ENCODE measurements at regions not wholly inside any gene's neighbourhood (a gene's known extent, or its start where the extent isn't known, plus 50 kb on each side); places are given as distances from the start of the nearest gene placed in this dataset.

- Histone ChIP-seq H3K27me3 (no peaks in the 10 kb centered on the region), H3K4me3 (no peak overlapping the region), H3K9me3 (no peaks in the 10 kb centered on the region), H3K4me1 (no peaks in the 10 kb centered on the region), H3K27ac (no peak overlapping the region), H3K36me3 (no peaks in the 10 kb centered on the region)
- intact Hi-C loops (cut with DNase I), result no loop called here
- ATAC-seq (no peak), DNase-seq (no peak)
- no peak for TF ChIP-seq CTCF (IDR thresholded peaks at IDR 0.05)
Measured at GRCh38 chr6:120211955-120212792, 862.6 kb upstream of the MAN1A1 start.

GRCh38 chr6:120202878-120203277 lies 853.3 kb upstream of the MAN1A1 start:
- Histone ChIP-seq H3K4me3 (no peak overlapping the region), H3K4me1 (no peaks in the 10 kb centered on the region), H3K36me3 (no peaks in the 10 kb centered on the region), H3K9me3 (no peaks in the 10 kb centered on the region), H3K27me3 (no peaks in the 10 kb centered on the region), H3K27ac (no peak overlapping the region)
- DNase-seq (no peak), ATAC-seq (no peak)
- intact Hi-C loops (cut with DNase I), result no loop called here
- no peak for TF ChIP-seq CTCF (IDR thresholded peaks at IDR 0.05)

- DNase-seq, result no peak
- no peaks in the 10 kb centered on the region for H3K4me1 ChIP-seq
- no peaks in the 10 kb centered on the region for H3K27me3 ChIP-seq
- ATAC-seq, result no peak
- H3K27ac ChIP-seq, result no peak overlapping the region
- H3K4me3 ChIP-seq, result no peak overlapping the region
- intact Hi-C loops (cut with DNase I), result no loop called here
- no peak for TF ChIP-seq CTCF (IDR thresholded peaks at IDR 0.05)
- H3K9me3 ChIP-seq, result no peaks in the 10 kb centered on the region
- H3K36me3 ChIP-seq, result no peaks in the 10 kb centered on the region
Measured at GRCh38 chr6:120200853-120201252, 851.3 kb upstream of the MAN1A1 start.

- intact Hi-C loops (cut with DNase I), result no loop called here
- Histone ChIP-seq H3K4me3 (no peak overlapping the region), H3K27me3 (no peaks in the 10 kb centered on the region), H3K9me3 (no peaks in the 10 kb centered on the region), H3K27ac (no peak overlapping the region), H3K4me1 (no peaks in the 10 kb centered on the region), H3K36me3 (no peaks in the 10 kb centered on the region)
- TF ChIP-seq CTCF (IDR thresholded peaks at IDR 0.05), result no peak
- DNase-seq, result no peak
- ATAC-seq, result no peak
Measured at GRCh38 chr6:120198033-120198432, 848.5 kb upstream of the MAN1A1 start.

GRCh38 chr6:120186080-120186479 lies 836.5 kb upstream of the MAN1A1 start:
- ATAC-seq, result no peak
- no peaks in the 10 kb centered on the region for H3K4me1 ChIP-seq
- no peak for TF ChIP-seq CTCF (IDR thresholded peaks at IDR 0.05)
- DNase-seq, result no peak
- no peaks in the 10 kb centered on the region for H3K27me3 ChIP-seq
- H3K36me3 ChIP-seq, result no peaks in the 10 kb centered on the region
- intact Hi-C loops (cut with DNase I), result no loop called here
- H3K4me3 ChIP-seq, result no peak overlapping the region
- H3K9me3 ChIP-seq, result no peaks in the 10 kb centered on the region
- no peak overlapping the region for H3K27ac ChIP-seq

Data from upper lobe of right lung (tissue), 1 donor.